Stomach (tissue), 4 donors: ENCODE measurements at regions not wholly inside any gene's neighbourhood (a gene's known extent, or its start where the extent isn't known, plus 50 kb on each side); places are given as distances from the start of the nearest gene placed in this dataset.

Source experiments
- EP300 ChIP-seq: sonication (generic); formaldehyde crosslinking; IDR thresholded peaks from one replicate; pipeline ENCODE4 v1.6.1; 2017; ENCODE audit warnings: antibody characterized with exemption
- POLR2A ChIP-seq, 4 donors: fragments of 450-650 bp; IDR thresholded peaks; one replicate each; pipeline ENCODE4 v1.6.1; 2016; ENCODE audit warnings: antibody characterized with exemption in 4 of 4, control low read depth in 2 of 4, mild to moderate bottlenecking in 1 of 4, moderate library complexity in 1 of 4
- TF ChIP-seq, protein P1 (sequence below), 7 experiments: fragments of 450-650 bp in 4 of 7; fragments of 200-600 bp in 3 of 7; sonication (generic) in 3 of 7; IDR thresholded peaks; one replicate each; pipeline ENCODE4 v1.5.1; 2016 to 2019; ENCODE audit warnings: antibody characterized with exemption in 7 of 7, control low read depth in 2 of 7, mild to moderate bottlenecking in 1 of 7

DNA sequence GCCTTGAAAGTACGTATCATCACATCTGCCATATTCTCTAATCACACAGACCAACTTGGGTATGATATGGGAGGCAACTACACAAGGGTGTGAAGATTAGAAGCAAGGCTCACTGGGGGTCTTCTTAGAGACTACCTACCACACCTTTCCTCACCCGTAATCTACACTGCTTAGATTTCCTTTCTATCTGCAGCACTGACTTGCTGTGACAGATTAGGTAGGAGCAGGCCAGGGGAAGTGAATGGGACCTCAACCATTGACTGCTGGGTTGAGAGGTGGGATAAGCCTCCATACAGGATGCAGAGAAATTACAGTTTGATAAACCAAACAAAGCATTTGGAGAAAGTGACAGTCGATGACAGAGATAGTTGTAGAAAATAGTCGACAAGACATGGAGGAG is 119.0 kb upstream of the SERPINE2 start:
- TF ChIP-seq, protein P1, sequence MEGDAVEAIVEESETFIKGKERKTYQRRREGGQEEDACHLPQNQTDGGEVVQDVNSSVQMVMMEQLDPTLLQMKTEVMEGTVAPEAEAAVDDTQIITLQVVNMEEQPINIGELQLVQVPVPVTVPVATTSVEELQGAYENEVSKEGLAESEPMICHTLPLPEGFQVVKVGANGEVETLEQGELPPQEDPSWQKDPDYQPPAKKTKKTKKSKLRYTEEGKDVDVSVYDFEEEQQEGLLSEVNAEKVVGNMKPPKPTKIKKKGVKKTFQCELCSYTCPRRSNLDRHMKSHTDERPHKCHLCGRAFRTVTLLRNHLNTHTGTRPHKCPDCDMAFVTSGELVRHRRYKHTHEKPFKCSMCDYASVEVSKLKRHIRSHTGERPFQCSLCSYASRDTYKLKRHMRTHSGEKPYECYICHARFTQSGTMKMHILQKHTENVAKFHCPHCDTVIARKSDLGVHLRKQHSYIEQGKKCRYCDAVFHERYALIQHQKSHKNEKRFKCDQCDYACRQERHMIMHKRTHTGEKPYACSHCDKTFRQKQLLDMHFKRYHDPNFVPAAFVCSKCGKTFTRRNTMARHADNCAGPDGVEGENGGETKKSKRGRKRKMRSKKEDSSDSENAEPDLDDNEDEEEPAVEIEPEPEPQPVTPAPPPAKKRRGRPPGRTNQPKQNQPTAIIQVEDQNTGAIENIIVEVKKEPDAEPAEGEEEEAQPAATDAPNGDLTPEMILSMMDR (IDR thresholded peaks at IDR 0.05), result no peak
- TF ChIP-seq POLR2A (IDR thresholded peaks at IDR 0.05), result no peak
- TF ChIP-seq EP300, result no peak
